ENCODE measurements at regions not wholly inside any gene's neighbourhood (a gene's known extent, or its start where the extent isn't known, plus 50 kb on each side); places are given as distances from the start of the nearest gene placed in this dataset.

GRCh38 chr4:54879576-54879975 lies 221.8 kb downstream of the KIT start:
- TF ChIP-seq CTCF (IDR thresholded peaks at IDR 0.05): no peak
- peaks cover 11 to 16% of the 10 kb centered on the region in 2 donors for H3K27me3 Mint-ChIP-seq (ENCODE audit: low read depth in 2 of 2)
- no peaks in the 10 kb centered on the region for H3K9me3 ChIP-seq (ENCODE audit: control insufficient read depth, insufficient read depth, low read length)
- ATAC-seq: no peak
- no peaks in the 10 kb centered on the region for H3K36me3 Mint-ChIP-seq
- H3K9me3 Mint-ChIP-seq: peaks cover 0 to 3% of the 10 kb centered on the region in 2 donors
- intact Hi-C loops (cut with micrococcal nuclease): no loop called here
- H3K27ac Mint-ChIP-seq: no peak overlapping the region
- peaks cover 8 to 9% of the 10 kb centered on the region in 2 donors for H3K4me1 Mint-ChIP-seq
- H3K36me3 ChIP-seq (ENCODE audit: control insufficient read depth, insufficient read depth, low read length): no peaks in the 10 kb centered on the region
- no peak overlapping the region for H3K27ac ChIP-seq (ENCODE audit: low read length)
- H3K4me3 ChIP-seq (ENCODE audit: low read length): no peak overlapping the region
- no peaks in the 10 kb centered on the region for H3K27me3 ChIP-seq (ENCODE audit: control insufficient read depth, insufficient read depth, low read length)
- no peaks in the 10 kb centered on the region for H3K4me1 ChIP-seq (ENCODE audit: control insufficient read depth, insufficient read depth, low read length)
- no peak for DNase-seq
- H3K4me3 Mint-ChIP-seq: no peak overlapping the region

GRCh38 chr4:54877006-54877405 lies 219.2 kb downstream of the KIT start:
- Mint-ChIP-seq H3K4me1 (peaks cover 0 to 3% of the 10 kb centered on the region in 2 donors), H3K9me3 (peaks cover 2 to 3% of the 10 kb centered on the region in 2 donors), H3K36me3 (no peaks in the 10 kb centered on the region), H3K27ac (no peak overlapping the region), H3K27me3 (ENCODE audit: low read depth in 2 of 2) (peaks cover 0 to 11% of the 10 kb centered on the region in 2 donors), H3K4me3 (no peak overlapping the region)
- H3K27ac ChIP-seq (ENCODE audit: low read length): no peak overlapping the region
- DNase-seq (no peak), ATAC-seq (no peak)
- H3K36me3 ChIP-seq (ENCODE audit: control insufficient read depth, insufficient read depth, low read length): no peaks in the 10 kb centered on the region
- H3K4me1 ChIP-seq (ENCODE audit: control insufficient read depth, insufficient read depth, low read length): no peaks in the 10 kb centered on the region
- H3K27me3 ChIP-seq (ENCODE audit: control insufficient read depth, insufficient read depth, low read length): no peaks in the 10 kb centered on the region
- no CpG with 5 or more reads among the region's 2 CpGs for WGBS (ENCODE audit: insufficient coverage)
- no peak overlapping the region for H3K4me3 ChIP-seq (ENCODE audit: low read length)
- no peak for TF ChIP-seq CTCF (IDR thresholded peaks at IDR 0.05)
- no peaks in the 10 kb centered on the region for H3K9me3 ChIP-seq (ENCODE audit: control insufficient read depth, insufficient read depth, low read length)
- intact Hi-C loops (cut with micrococcal nuclease): no loop called here

- no peaks in the 10 kb centered on the region for H3K4me1 Mint-ChIP-seq
- Histone ChIP-seq H3K36me3 (ENCODE audit: control insufficient read depth, insufficient read depth, low read length) (no peaks in the 10 kb centered on the region), H3K4me1 (ENCODE audit: control insufficient read depth, insufficient read depth, low read length) (no peaks in the 10 kb centered on the region), H3K9me3 (ENCODE audit: control insufficient read depth, insufficient read depth, low read length) (no peaks in the 10 kb centered on the region), H3K27me3 (ENCODE audit: control insufficient read depth, insufficient read depth, low read length) (no peaks in the 10 kb centered on the region), H3K4me3 (ENCODE audit: low read length) (no peak overlapping the region), H3K27ac (ENCODE audit: low read length) (no peak overlapping the region)
- H3K27ac Mint-ChIP-seq: no peak overlapping the region
- intact Hi-C loops (cut with micrococcal nuclease): no loop called here
- ATAC-seq (no peak), DNase-seq (no peak)
- no peaks in the 10 kb centered on the region for H3K36me3 Mint-ChIP-seq
- no peak overlapping the region for H3K4me3 Mint-ChIP-seq
- H3K9me3 Mint-ChIP-seq: peaks cover 2 to 3% of the 10 kb centered on the region in 2 donors
- no peak for TF ChIP-seq CTCF (IDR thresholded peaks at IDR 0.05)
- H3K27me3 Mint-ChIP-seq (ENCODE audit: low read depth in 2 of 2): peaks cover 0 to 5% of the 10 kb centered on the region in 2 donors
- 82% methylated on average over 3 of the region's 3 CpGs for WGBS (ENCODE audit: insufficient coverage)
These were observed 214.5 kb downstream of the KIT start for GRCh38 chr4:54872261-54872660.

GRCh38 chr4:54863571-54864255 lies 206.0 kb downstream of the KIT start:
- ATAC-seq: no peak
- intact Hi-C loops (cut with micrococcal nuclease): no loop called here
- H3K27me3 Mint-ChIP-seq (ENCODE audit: low read depth in 2 of 2): peaks cover 5 to 9% of the 10 kb centered on the region in 2 donors

More at GRCh38 chr4:54863571-54864255, 206.0 kb downstream of the KIT start:
- Histone ChIP-seq H3K27ac (ENCODE audit: low read length) (no peak overlapping the region), H3K4me3 (ENCODE audit: low read length) (no peak overlapping the region), H3K27me3 (ENCODE audit: control insufficient read depth, insufficient read depth, low read length) (no peaks in the 10 kb centered on the region), H3K4me1 (ENCODE audit: control insufficient read depth, insufficient read depth, low read length) (no peaks in the 10 kb centered on the region), H3K36me3 (ENCODE audit: control insufficient read depth, insufficient read depth, low read length) (no peaks in the 10 kb centered on the region), H3K9me3 (ENCODE audit: control insufficient read depth, insufficient read depth, low read length) (no peaks in the 10 kb centered on the region)
- TF ChIP-seq CTCF (IDR thresholded peaks at IDR 0.05): no peak
- H3K36me3 Mint-ChIP-seq: no peaks in the 10 kb centered on the region
- WGBS (ENCODE audit: insufficient coverage): 91% methylated on average over 3 of the region's 3 CpGs
- no peaks in the 10 kb centered on the region for H3K4me1 Mint-ChIP-seq
- H3K4me3 Mint-ChIP-seq: no peak overlapping the region
- no peak for DNase-seq
- H3K9me3 Mint-ChIP-seq: no peaks in the 10 kb centered on the region
- no peak overlapping the region for H3K27ac Mint-ChIP-seq
